Posterior vena cava (tissue), 2 donors: ENCODE measurements at regions not wholly inside any gene's neighbourhood (a gene's known extent, or its start where the extent isn't known, plus 50 kb on each side); places are given as distances from the start of the nearest gene placed in this dataset.
"Not testable (repeated sequence)": the region's sequence is repeated elsewhere in the genome, so short reads cannot be mapped to it uniquely, and the experiment has no call there.

ENCODE experiments used
- DNase-seq: peaks from one replicate; pipeline ENCODE4 v3.0.0-alpha.2; 2020; ENCODE audit warnings: low spot score
- intact Hi-C, 2 donors: fragments of 100-400 bp; cut with DNase I; formaldehyde crosslinking; loops; one replicate each; pipeline versions ENCODE4 v1.14.1 to v1.14.2; 2022 to 2023
- donor health status: DM: yes; HTN: yes; CAD: no.
- donor health status: DM: yes; HTN: yes; CAD: no.

DNA sequence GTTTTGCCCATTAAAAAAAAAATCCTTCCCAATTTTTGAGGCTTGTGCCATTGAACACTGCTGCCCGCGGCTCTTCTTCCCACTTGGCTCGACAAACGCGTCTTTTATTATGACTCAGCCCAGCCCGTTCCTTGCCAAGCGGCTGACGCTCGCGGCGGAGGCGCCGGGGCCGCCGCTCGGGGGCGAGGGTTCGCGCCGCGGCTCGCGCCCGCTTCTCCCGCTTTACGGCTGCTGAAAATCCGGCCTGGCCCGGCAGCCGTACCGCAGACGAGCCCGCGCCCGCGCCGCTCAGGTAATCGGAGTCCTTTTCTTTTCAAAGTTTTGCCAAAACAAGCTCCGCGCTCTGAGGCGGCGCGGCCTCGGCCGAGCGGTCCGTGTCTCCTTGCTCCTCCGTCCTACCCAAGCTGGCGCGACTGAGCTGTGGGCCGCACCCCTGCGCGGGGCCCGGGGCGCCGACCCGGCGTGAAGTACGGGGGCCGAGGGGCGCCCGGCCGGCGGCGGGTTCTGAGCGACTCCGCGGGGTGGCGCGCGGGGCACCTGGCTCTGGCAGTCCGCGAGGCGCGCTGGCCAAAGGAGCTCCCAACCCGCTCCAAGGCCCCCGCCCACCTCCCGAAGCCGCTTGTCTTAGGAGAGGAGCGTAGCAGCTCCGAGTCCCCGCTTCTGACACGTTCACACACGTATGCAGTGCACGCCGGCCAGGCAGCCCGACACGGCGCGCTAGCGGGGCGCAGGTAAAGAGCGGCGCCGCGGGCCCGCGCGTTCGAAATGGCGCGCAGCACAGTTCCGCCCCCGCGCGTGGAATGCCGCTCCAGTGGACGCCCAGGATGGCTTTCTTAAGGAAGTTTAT, 418.2 kb upstream of the NAALADL2 start:
- DNase-seq = peak; percentile 96
- intact Hi-C loops = no loop called here

DNA sequence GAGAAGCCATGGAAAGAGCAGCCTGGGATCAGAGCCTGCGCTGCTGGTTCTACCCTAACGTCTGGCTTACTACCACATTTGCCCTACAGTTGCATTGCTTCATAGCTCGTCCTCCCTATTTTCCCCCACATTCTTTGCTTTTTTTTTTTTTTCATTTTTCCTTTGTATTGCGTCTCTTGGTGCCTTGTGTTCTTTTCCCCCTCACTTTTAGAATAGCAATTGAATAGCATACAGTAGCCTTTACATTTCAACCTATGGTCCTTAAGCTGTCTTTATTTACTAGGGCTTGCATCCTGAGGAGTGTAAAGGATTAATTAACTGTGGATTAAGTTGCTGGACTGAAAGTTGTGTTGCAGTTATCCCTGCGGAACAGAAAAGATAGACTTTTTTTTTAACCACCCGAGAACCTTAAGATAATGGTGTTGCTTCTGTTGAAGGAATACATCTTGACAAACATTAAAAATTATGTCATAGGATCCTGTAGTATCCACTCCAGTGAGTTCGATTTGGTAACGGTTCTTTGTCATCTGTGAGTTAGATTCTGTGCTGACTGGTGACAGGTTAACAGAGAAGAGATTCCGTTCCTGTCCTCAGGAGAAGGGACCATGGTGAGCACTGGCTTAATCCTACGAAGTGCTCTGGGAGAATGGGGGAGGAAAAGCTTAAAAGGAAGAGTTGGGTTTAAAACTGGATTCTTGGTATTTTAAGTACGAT, 417.4 kb upstream of the NAALADL2 start:
- DNase-seq = no peak
- intact Hi-C loops = no loop called here

DNA sequence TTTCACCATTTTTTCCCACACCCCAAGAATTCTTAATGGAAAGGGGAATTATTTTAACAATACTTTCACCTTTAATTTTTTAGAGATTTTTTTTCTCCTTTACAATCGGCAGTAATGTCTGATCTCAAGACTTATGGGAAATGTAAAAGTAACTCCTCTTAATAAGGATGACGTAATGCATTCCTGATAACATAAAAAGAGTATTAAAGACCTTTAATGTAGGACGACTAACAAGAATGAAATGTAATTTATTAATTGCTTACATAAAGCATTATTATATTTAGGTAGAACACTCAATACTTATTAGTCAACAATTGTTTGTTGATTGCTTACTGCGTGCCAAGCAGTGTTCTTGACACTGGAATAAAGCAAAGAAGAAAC, 416.8 kb upstream of the NAALADL2 start:
- DNase-seq = no peak
- intact Hi-C loops = no loop called here

DNA sequence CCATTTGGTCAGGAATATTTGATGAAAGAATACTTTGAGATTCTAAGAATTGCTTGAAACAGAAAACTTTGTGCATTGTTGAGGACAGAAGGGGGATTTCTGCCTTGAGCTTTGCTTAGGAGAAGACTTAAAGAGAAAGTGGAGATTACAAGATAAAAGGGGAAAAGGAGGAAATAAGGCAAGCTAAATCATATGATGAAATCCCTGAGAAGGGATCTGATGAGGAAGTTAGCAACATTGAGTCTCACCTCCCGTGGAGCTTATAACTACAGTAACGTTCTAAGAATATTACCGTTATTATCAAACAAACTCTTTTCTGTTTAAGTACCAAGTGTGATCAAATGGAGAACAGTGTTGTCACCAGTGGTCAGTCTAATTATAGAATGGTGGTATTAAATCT, 414.7 kb upstream of the NAALADL2 start:
- no peak for DNase-seq
- intact Hi-C loops = no loop called here

DNA sequence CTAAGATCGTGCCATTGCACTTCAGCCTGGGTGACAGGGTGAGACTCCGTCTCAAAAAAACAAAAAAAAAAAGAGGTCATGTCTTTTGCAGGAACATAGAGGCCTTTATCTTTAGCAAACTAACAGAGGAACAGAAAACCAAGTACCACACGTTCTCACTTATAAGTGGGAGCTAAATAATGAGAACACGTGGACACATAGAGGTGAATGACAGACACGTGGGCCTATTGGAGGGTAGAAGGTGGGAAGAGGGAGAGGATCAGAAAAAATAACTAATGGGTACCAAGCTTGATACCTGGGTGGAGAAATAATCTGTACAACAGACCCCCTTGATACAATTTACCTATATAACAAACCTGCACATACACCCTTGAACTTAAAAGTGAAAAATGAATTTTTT, 401.4 kb upstream of the NAALADL2 start:
- DNase-seq = no peak

DNA sequence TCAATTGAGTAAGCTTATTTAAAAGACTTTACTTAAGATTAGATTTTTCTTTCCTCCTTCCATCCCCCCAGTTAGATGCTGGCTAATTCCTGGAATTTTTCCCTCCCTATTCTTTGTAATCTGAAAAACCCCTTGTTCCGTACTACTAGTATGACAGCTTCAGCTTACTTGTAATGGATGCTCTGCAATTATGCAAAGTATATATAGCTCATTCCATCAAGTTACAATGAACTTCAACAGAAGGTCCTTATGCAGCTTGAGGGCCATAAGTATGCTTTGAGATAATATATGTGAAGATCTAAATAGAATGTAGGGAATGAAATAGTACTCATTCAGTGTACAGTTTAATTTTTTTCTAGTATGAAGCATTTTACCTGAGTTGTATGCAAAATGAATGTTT, 398.3 kb upstream of the NAALADL2 start:
- intact Hi-C loops = no loop called here
- DNase-seq = no peak

More for the DNA sequence above, 401.4 kb upstream of the NAALADL2 start:
- intact Hi-C loops = no loop called here

DNA sequence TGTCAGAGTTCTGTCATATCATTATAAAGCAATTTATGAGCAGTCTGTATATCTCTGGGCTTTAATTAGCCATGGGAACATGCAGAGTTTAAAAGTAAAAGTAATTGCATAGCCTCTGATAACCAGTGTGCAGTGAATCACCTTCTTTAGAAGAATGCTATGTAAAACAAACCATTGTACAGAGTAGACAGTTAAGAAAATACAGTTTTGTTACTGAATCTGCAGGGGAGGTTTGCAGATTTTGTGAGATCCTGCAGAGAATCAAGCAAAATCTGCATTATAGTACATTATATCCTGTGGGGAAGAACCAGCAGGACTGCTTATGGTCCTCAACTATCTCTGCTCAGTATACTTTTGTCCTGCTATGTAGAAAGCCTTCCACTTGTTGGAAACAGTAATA, 396.2 kb upstream of the NAALADL2 start:
- no peak for DNase-seq
- intact Hi-C loops = no loop called here

DNA sequence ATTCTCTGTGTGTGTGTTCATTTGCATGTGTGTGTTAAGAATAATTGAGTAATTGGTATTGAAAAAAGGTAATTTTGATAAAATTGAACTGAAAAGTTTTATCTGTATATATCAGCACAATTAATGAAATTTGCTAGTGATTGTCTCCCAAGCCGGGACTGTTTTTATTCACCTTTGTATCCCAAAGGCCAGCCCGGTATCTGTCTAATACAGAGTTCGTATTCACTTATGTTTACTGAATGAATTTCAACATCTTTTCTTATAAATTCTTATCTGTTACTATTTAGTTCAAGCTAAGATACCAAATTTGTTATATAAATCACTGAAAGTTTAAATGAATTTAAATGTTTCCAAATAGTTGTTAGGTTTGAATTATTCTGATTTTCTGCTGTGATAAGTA, 394.0 kb upstream of the NAALADL2 start:
- DNase-seq = no peak
- intact Hi-C loops = no loop called here

DNA sequence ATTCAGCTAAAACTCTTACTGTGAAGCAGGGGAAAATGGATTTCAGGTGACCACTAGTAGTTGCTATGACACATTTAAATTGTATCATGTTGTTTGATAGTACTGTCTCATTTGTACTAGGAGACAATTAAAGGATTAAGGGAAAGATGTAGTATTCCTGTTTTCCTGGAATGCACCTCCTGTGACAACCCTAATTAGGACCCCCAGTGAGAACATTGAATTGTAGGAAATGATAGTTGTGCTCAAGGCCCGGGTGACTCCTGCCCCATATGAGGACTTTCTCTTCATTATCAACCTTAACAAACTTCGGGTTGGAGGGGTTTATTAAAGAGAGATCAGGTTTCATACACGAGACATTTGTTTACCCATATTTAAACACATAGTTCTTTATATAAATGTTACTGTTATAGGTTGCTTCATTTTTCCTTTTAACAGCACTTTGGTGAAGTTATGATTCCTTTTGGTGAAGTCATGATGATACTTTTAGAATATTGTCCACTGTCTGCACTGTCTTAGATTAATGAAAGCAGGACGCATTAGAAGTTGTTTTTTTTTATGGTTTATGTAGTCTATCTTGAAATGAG, 392.6 kb upstream of the NAALADL2 start:
- intact Hi-C loops = no loop called here

DNA sequence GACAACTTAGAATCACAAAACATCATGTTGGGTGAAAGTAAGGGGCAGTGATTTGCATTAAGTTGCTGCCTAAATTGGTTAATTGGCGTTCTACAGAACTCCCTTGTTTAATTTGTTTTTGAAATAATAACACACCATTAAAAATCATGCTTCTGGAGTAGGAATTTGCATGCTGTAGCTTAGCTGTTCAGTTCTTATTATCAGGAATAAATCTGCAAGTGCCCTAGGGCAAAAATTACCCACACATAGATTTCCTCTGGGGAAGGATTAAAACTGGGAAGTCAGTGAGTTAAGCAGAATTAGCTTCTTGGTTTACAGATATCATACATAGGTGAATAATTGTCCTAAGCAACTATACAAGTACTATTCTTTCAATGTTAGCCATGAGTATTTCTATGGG, 381.6 kb upstream of the NAALADL2 start:
- no peak for DNase-seq
- intact Hi-C loops = no loop called here

More for the DNA sequence above, 392.6 kb upstream of the NAALADL2 start:
- DNase-seq = no peak

DNA sequence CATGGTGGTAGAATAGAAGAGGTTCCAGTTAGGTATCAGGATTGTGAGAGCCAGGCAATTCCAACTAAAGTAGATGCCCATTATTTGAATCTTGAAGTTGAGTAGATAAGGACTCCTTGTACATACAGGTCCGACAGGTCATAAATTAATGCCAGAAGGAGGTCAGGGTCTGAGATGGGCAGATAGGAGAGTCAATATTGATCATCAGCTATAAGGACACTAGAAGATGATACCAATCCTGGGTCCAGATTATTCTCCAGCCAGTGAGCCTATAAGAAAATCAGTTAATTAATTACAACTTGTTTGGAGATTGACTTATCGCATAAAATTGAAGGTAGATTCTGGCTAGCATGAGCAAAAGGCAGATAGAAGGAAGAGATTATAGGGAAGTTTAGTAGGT, 378.4 kb upstream of the NAALADL2 start:
- DNase-seq = no peak
- intact Hi-C loops = no loop called here

DNA sequence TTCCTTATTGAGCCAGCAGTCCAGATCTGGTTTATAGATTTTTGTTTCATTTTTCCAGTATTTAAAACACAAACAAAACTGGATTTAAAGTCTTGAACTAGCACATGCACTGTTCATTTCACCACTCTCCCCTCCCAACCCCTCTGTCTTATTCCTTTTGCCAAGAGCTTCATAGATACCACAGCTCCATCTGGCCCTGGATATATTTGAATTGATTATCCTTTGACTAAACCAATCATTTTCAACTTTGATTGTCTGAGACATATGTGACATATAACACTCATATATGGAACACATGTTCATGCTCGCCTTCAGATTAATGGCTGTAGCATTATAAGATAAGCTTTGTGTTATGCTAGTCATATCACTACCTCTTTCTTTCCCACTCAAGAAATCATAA, 376.6 kb upstream of the NAALADL2 start:
- DNase-seq = no peak
- intact Hi-C loops = no loop called here

DNA sequence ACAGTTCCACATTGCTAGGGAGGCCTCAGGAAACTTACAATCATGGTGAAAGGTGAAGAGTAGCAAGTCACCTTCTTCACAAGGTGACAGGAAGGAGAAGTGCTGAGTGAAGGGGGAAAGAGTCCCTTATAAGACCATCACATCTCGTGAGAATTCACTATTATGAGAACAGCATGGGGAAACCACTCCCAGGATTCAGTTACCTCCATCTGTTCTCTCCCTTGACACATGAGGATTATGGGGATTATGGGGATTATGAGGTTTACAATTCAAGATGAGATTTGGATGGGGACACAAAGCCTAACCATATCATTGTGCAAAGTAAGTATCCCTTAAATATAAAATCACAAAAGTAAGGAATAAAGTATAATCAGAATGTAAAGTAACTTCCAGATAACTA, 375.9 kb upstream of the NAALADL2 start:
- intact Hi-C loops = no loop called here
- DNase-seq = no peak

DNA sequence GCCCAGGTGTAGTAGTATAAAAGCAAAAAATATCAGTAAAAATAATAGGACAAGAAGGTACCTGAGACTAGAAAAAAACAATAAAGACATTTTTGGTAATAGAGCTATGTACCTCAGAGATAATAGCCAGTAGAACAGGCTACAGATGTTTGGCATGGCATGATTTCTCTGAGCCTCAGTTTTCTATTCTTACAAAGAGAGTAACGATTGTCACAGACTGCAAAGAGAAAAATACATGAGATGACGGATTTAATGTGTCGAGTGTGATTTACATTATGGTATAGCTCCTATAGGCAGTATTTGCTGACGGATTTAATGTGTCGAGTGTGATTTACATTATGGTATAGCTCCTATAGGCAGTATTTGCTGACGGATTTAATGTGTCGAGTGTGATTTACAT, 375.3 kb upstream of the NAALADL2 start:
- intact Hi-C loops, DNase-seq: not testable (repeated sequence)

DNA sequence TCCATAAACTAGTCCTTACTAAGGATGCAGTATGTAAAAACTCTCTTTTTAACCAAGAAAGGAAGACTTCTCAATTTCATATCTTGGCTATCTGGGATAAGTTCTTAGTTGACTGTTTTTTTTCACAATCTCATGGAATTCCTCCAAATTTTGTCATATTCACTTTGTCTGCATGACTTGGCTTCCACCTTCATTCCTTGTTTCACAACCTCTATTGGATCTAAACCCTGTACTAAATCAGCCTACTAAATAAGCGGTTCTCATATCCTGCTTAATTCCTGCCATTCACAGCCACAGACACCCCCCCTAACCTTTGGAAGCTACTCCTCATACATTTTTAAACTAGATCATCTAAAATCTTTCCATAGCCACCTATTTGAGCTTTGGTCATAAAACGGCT, 370.6 kb upstream of the NAALADL2 start:
- intact Hi-C loops = no loop called here
- DNase-seq = no peak

DNA sequence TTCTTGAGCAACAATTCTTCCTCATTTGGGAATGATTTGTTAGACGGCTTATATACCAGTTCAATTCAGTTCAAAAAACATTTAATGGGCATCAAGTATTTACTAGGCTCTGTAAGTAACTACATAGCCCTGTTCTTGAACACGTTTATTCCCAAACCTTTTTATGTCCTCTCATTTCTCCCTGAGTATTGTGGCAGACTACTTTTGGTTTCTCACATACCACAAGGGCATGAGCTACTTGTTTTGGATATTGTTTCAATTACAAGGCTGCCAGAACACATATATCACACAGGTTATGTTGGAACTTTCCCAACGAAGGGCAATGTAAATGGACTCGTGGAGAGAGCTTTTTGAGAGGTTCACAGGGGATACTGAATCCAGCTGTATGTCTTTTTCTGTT, 363.8 kb upstream of the NAALADL2 start:
- intact Hi-C loops = no loop called here
- no peak for DNase-seq

DNA sequence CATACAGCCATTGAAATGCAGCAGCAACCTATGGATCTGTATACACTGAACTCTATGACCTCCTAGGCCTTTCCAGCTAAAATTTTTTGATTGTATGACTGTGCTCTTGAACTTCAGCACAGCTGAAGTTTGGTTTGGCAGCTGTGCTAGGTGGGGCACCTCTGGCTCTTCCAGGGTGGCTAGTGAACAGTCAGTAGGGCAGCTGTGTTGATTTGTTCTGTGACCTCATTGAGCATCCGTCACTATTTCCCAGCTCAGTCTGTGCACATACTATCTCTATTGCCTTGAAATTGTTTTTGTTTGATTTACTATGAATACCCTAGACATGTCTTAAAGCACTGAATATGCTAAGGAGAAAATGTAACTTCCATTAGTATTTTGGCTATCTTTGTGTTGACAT, 363.2 kb upstream of the NAALADL2 start:
- intact Hi-C loops = no loop called here

DNA sequence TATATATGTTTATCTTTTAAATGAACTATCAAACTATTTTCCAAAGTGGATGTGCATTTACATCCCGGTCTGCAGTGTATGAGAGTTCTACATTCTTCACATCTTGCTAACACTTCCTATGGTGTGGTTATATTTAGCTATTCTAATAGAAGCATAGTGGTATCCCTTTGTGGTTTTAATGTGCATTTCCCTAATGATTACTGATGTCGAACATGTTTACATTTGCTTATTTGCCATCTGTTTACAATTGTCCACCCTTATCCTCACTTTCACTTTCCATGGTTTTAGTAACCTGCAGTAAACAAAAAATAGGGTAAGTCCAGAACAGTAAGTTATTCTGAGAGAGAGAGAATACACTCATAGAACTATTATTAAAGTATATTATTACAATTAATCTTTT, 360.5 kb upstream of the NAALADL2 start:
- intact Hi-C loops = no loop called here
- DNase-seq = no peak

More for the DNA sequence above, 363.2 kb upstream of the NAALADL2 start:
- DNase-seq = no peak

DNA sequence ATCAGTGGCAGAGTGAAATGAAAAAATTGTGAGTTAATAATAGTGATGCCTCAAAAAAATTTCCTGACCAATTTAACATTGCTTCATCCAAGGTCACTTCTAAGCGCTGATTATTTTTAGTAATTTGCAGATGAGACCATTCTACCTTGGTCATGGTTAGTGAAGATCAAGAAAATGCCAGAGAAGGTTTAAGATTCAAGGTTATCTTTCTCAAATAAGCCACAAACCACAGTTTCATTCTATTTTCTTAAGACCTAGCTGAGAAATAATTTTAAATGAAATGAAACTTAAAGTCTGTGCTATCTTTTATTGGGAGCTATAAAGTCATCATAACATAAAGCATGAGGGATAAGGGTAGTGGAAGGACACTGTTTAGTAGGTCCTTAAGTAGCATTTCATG, 353.9 kb upstream of the NAALADL2 start:
- intact Hi-C loops = no loop called here
- DNase-seq = no peak

DNA sequence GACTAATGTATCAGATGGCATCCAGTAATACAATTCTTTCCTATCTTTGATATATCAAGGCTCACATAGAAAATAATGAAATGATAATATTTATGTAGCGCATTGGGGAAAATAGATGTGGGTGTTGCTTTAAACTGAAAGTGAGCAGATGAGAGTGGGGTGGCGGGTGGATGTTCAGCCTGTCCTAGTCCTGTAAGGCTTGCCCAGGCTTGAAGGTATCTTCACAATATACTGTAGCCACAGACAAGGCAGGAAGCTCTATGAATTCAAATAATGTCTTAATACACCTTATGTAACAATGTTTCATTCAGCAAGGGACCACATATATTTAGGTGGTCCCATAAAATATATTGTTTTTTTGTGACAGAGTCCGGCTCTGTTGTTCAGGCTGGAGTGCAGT, 334.9 kb upstream of the NAALADL2 start:
- no peak for DNase-seq
- intact Hi-C loops = no loop called here

DNA sequence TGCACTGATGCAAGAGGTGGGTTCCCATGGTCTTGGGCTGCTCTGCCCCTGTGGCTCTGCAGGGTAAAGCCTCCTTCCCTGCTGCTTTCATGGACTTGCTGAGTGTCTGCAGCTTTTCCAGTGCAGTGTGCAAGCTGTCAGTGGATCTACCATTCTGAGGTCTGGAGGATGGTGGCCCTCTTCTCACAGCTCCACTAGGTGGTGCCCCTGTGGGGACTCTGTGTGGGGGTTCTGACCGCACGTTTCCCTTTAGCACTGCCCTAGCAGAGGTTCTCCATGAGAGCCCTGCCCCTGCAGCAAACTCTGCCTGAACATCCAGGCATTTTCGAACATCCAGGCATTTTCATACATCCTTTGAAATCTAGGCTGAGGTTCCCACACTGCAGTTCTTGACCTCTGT, 329.8 kb upstream of the NAALADL2 start:
- intact Hi-C loops = no loop called here
- no peak for DNase-seq
